A549 (cell line): ENCODE measurements at regions not wholly inside any gene's neighbourhood (a gene's known extent, or its start where the extent isn't known, plus 50 kb on each side); places are given as distances from the start of the nearest gene placed in this dataset.

Source experiments
- ATAC-seq, 2 experiments: fragments of 200-7000 bp in 1 of 2; fragments of >200 bp in 1 of 2; cut with Nextera tagmentation in 1 of 2; cut with Tn5 transposase in 1 of 2; 3 replicates each; pipeline versions ENCODE4 v1.8.0 to v1.9.1; 2018 to 2020; ENCODE audit warnings: mild to moderate bottlenecking in 1 of 2, moderate library complexity in 1 of 2
- CTCF ChIA-PET: fragments of 300-600 bp; sonication (Branson Sonifier 250); formaldehyde crosslinking; extraction: SDS; loops from one replicate; lab custom pipeline; 2021; ENCODE audit warnings: antibody characterized with exemption, inconsistent platforms; lab: Yijun Ruan, JAX
- POLR2A ChIA-PET: fragments of 350-600 bp; formaldehyde crosslinking; extraction: SDS; loops from one replicate; lab custom pipeline; 2021; ENCODE audit warnings: antibody characterized with exemption, inconsistent platforms; lab: Yijun Ruan, JAX
- DNase-seq, 2 experiments: peaks; one replicate each; pipeline versions ENCODE4 v3.0.0 to v3.0.0-alpha.2; 2011 to 2016; ENCODE audit warnings: low read depth in 1 of 2, low spot score in 1 of 2
- FAIRE-seq: peaks from 2 replicates; lab custom pipeline; 2011; peaks lifted over from hg19 to GRCh38; lab: Jason Lieb, UNC
- H3K27ac ChIP-seq, 2 experiments: fragments of >200 bp; sonication (Bioruptor Twin); formaldehyde crosslinking; 3 replicates each; pipeline ENCODE4 v1.5.1; 2016 to 2017
- H3K4me1 ChIP-seq: fragments of >200 bp; sonication (Bioruptor Twin); formaldehyde crosslinking; 3 replicates; pipeline ENCODE4 v1.6.1; 2016
- H3K4me2 ChIP-seq: fragments of >200 bp; sonication (Bioruptor Twin); formaldehyde crosslinking; 3 replicates; pipeline ENCODE4 v1.6.1; 2016
- H3K4me3 ChIP-seq: fragments of >200 bp; sonication (Bioruptor Twin); formaldehyde crosslinking; 3 replicates; pipeline ENCODE4 v1.5.1; 2016
- H3K9me3 ChIP-seq: fragments of >200 bp; sonication (Bioruptor Twin); formaldehyde crosslinking; 3 replicates; pipeline ENCODE4 v1.6.1; 2016
- BHLHE40 ChIP-seq: IDR thresholded peaks from 2 replicates; pipeline ENCODE4 v1.6.1; 2012; ENCODE audit warnings: low read depth, low read length, inconsistent platforms
- CBX8 ChIP-seq: fragments of 200-600 bp; sonication (generic); IDR thresholded peaks from 2 replicates; pipeline ENCODE4 v1.6.1; 2016
- CEBPB ChIP-seq, 2 experiments: fragments of >200 bp in 1 of 2; sonication (Bioruptor Twin) in 1 of 2; formaldehyde crosslinking in 1 of 2; IDR thresholded peaks; 2 replicates each; pipeline ENCODE4 v1.6.1; 2012 to 2016
- CHD2 ChIP-seq: fragments of 150-350 bp; IDR thresholded peaks from 2 replicates; pipeline ENCODE4 v1.6.1; 2014; ENCODE audit warnings: low read length; ENCODE audit not compliant: partially characterized antibody
- CHD4 ChIP-seq: fragments of 200-600 bp; sonication (generic); IDR thresholded peaks from 2 replicates; pipeline ENCODE4 v1.6.1; 2016; ENCODE audit warnings: antibody characterized with exemption, mild to moderate bottlenecking, borderline replicate concordance
- E2F6 ChIP-seq: IDR thresholded peaks from 2 replicates; pipeline ENCODE4 v1.6.1; 2012; ENCODE audit warnings: low read depth, borderline replicate concordance
- EHMT2 ChIP-seq: fragments of 200-600 bp; sonication (generic); IDR thresholded peaks from 2 replicates; pipeline ENCODE4 v1.6.1; 2016; ENCODE audit warnings: antibody characterized with exemption, low read depth, mild to moderate bottlenecking, moderate library complexity
- EP300 ChIP-seq, 2 experiments: fragments of >200 bp; sonication (Bioruptor Twin); formaldehyde crosslinking; IDR thresholded peaks; 2 replicates in 1 of 2; 3 replicates in 1 of 2; pipeline ENCODE4 v1.6.1; 2016 to 2017
- GATA3 ChIP-seq: IDR thresholded peaks from 2 replicates; pipeline ENCODE4 v1.6.1; 2012; ENCODE audit warnings: borderline replicate concordance
- HEYL ChIP-seq: fragments of 250-450 bp; sonication (Bioruptor Pico); IDR thresholded peaks from 2 replicates; pipeline ENCODE4 v1.8.0; 2021; ENCODE audit warnings: mild to moderate bottlenecking, moderate library complexity
- HMGXB4 ChIP-seq: fragments of 250-450 bp; sonication (Bioruptor Pico); IDR thresholded peaks from 2 replicates; pipeline ENCODE4 v1.5.0; 2021; ENCODE audit warnings: mild to moderate bottlenecking, moderate library complexity, borderline replicate concordance
- HOXB13 ChIP-seq: fragments of 250-450 bp; sonication (Bioruptor Pico); IDR thresholded peaks from 2 replicates; pipeline ENCODE4 v1.5.0; 2020; ENCODE audit warnings: low read depth, mild to moderate bottlenecking, moderate library complexity
- JUN ChIP-seq, 2 experiments: fragments of >200 bp; sonication (Bioruptor Twin); formaldehyde crosslinking; IDR thresholded peaks; 2 replicates in 1 of 2; 3 replicates in 1 of 2; pipeline ENCODE4 v1.6.1; 2016 to 2017
- MAZ ChIP-seq: fragments of 150-350 bp; IDR thresholded peaks from 2 replicates; pipeline ENCODE4 v1.6.1; 2014; ENCODE audit warnings: antibody characterized with exemption, low read depth, low read length, borderline replicate concordance
- NR3C1 ChIP-seq: fragments of >200 bp; sonication (Bioruptor Twin); formaldehyde crosslinking; IDR thresholded peaks from 3 replicates; pipeline ENCODE4 v1.6.1; 2017
- POLR2AphosphoS2 ChIP-seq: conservative IDR thresholded peaks from 2 replicates; pipeline ENCODE4 v1.6.1; 2012; ENCODE audit warnings: low read length, improper control_type of control experiment, inconsistent platforms
- RARB ChIP-seq: fragments of 250-450 bp; sonication (Bioruptor Pico); IDR thresholded peaks from 2 replicates; pipeline ENCODE4 v1.8.0; 2021; ENCODE audit warnings: mild to moderate bottlenecking, moderate library complexity
- RCOR1 ChIP-seq: fragments of 150-350 bp; IDR thresholded peaks from 2 replicates; pipeline ENCODE4 v1.6.1; 2014; ENCODE audit warnings: antibody characterized with exemption, low read length, low read depth
- SMC3 ChIP-seq: fragments of >200 bp; sonication (Bioruptor Twin); formaldehyde crosslinking; IDR thresholded peaks from 3 replicates; pipeline ENCODE4 v1.6.1; 2018; ENCODE audit warnings: inconsistent platforms
- TFCP2L1 ChIP-seq: fragments of 250-450 bp; sonication (Bioruptor Pico); IDR thresholded peaks from 2 replicates; pipeline ENCODE4 v1.5.0; 2021; ENCODE audit warnings: mild to moderate bottlenecking
- ZFP36 ChIP-seq: fragments of 450-650 bp; IDR thresholded peaks from 2 replicates; pipeline ENCODE4 v1.6.1; 2014; ENCODE audit warnings: borderline replicate concordance; ENCODE audit not compliant: partially characterized antibody
- WGBS: methylation state at CpG from one replicate; pipeline ENCODE4 v1.1.6; 2017; ENCODE audit errors: missing lambda C conversion rate; 5-methylcytosine and 5-hydroxymethylcytosine counted together
- TF ChIP-seq, protein P1 (sequence below): fragments of 250-450 bp; sonication (Bioruptor Pico); IDR thresholded peaks from 2 replicates; pipeline ENCODE4 v1.5.0; 2020; ENCODE audit warnings: low read depth, mild to moderate bottlenecking, moderate library complexity
- TF ChIP-seq, protein P2 (sequence below): fragments of >200 bp; sonication (Bioruptor Twin); formaldehyde crosslinking; IDR thresholded peaks from 2 replicates; pipeline ENCODE4 v1.6.1; 2016
- TF ChIP-seq, protein P3 (sequence below): fragments of >200 bp; sonication (Bioruptor Twin); formaldehyde crosslinking; IDR thresholded peaks from 3 replicates; pipeline ENCODE4 v1.5.1; 2016

DNA sequence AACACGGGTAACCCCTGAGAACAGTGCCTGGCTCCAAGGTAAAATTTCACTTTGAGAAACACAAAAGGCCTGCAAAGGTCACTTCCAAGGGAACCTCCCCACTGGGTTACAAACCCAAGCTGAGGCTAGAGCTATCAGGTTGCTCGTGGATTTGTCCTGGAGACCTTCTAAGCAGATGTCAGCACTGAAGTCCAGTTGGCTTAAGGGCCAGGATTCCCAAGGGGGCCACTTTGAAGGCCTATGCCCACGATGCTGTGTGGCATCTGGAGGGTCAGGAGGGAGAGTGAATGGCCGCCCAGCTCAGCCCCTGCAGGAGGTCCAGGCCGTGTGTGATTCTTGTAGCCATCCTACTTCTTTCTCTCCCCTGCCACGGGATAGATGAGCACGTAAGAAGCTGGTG lies 100.2 kb upstream of the FSTL4 start:
- 51% methylated on average over 7 of the region's 7 CpGs for WGBS
- no peak for TF ChIP-seq HEYL (CRISPR knock-in tag)
- TF ChIP-seq E2F6, result no peak
- TF ChIP-seq CEBPB (IDR thresholded peaks at IDR 0.05), result no peak
- no peak for TF ChIP-seq GATA3
- no peak for TF ChIP-seq RARB (CRISPR knock-in tag)
- no peak for TF ChIP-seq TFCP2L1 (CRISPR knock-in tag)
- TF ChIP-seq, protein P1, sequence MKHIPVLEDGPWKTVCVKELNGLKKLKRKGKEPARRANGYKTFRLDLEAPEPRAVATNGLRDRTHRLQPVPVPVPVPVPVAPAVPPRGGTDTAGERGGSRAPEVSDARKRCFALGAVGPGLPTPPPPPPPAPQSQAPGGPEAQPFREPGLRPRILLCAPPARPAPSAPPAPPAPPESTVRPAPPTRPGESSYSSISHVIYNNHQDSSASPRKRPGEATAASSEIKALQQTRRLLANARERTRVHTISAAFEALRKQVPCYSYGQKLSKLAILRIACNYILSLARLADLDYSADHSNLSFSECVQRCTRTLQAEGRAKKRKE (CRISPR knock-in tag), result no peak
- TF ChIP-seq EHMT2, result no peak
- POLR2A ChIA-PET, result no interaction called here
- Histone ChIP-seq H3K9me3 (no peaks in the 10 kb centered on the region; the same call in 2 of the 3 replicates), H3K27ac (no peak overlapping the region), H3K4me3 (no peak overlapping the region), H3K4me1 (0 out of 3 replicates have a peak, but pooled peaks cover 2% of the 10 kb centered on the region), H3K4me2 (no peak overlapping the region)
- DNase-seq, result no peak
- CTCF ChIA-PET, result interaction anchor here (1.0 to 2.2 kb wide), 2 partner anchors 13 to 102 kb away, joined by 3 to 8 read pairs; no protein-coding TSS in a partner anchor
- no peak for FAIRE-seq
- no peak for ATAC-seq

- no peak for TF ChIP-seq RCOR1
- TF ChIP-seq, protein P2, sequence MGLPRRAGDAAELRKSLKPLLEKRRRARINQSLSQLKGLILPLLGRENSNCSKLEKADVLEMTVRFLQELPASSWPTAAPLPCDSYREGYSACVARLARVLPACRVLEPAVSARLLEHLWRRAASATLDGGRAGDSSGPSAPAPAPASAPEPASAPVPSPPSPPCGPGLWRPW, result no peak
- no peak for TF ChIP-seq MAZ
- TF ChIP-seq JUN (IDR thresholded peaks at IDR 0.05), result no peak
- no peak for TF ChIP-seq CBX8
- no peak for TF ChIP-seq CEBPB (IDR thresholded peaks at IDR 0.05)
- no peak for TF ChIP-seq SMC3
- TF ChIP-seq POLR2AphosphoS2, result no peak
- TF ChIP-seq HEYL (CRISPR knock-in tag), result no peak
- TF ChIP-seq CHD2, result no peak
- TF ChIP-seq ZFP36, result no peak
- no peak for TF ChIP-seq BHLHE40
- TF ChIP-seq CHD4, result no peak
- TF ChIP-seq HMGXB4, result no peak
- no peak for TF ChIP-seq NR3C1
- TF ChIP-seq EP300 (IDR thresholded peaks at IDR 0.05), result no peak
- TF ChIP-seq HOXB13, result no peak
- TF ChIP-seq, protein P3, sequence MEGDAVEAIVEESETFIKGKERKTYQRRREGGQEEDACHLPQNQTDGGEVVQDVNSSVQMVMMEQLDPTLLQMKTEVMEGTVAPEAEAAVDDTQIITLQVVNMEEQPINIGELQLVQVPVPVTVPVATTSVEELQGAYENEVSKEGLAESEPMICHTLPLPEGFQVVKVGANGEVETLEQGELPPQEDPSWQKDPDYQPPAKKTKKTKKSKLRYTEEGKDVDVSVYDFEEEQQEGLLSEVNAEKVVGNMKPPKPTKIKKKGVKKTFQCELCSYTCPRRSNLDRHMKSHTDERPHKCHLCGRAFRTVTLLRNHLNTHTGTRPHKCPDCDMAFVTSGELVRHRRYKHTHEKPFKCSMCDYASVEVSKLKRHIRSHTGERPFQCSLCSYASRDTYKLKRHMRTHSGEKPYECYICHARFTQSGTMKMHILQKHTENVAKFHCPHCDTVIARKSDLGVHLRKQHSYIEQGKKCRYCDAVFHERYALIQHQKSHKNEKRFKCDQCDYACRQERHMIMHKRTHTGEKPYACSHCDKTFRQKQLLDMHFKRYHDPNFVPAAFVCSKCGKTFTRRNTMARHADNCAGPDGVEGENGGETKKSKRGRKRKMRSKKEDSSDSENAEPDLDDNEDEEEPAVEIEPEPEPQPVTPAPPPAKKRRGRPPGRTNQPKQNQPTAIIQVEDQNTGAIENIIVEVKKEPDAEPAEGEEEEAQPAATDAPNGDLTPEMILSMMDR, result no peak
- no peak for FAIRE-seq
- H3K9me3 ChIP-seq, result no peaks in the 10 kb centered on the region; the same call in 2 of the 3 replicates
- no peaks in the 10 kb centered on the region for H3K4me1 ChIP-seq
- no peak overlapping the region for H3K27ac ChIP-seq
- no peak overlapping the region for H3K4me3 ChIP-seq
- WGBS, result 38% methylated on average over 2 of the region's 2 CpGs
- ChIA-PET POLR2A (no interaction called here), CTCF (interaction anchor here (1.1 to 2.1 kb wide), 3 partner anchors 10 to 18 kb away, joined by 3 to 4 read pairs (median 4); no protein-coding TSS in a partner anchor)
- no peak for DNase-seq
- no peak for ATAC-seq
- H3K4me2 ChIP-seq, result no peak overlapping the region
Observed at GRCh38 chr5:133709209-133709725, 96.9 kb upstream of the FSTL4 start.
